Epithelial cell of esophagus (primary cell): ENCODE measurements at regions not wholly inside any gene's neighbourhood (a gene's known extent, or its start where the extent isn't known, plus 50 kb on each side); places are given as distances from the start of the nearest gene placed in this dataset.

ENCODE experiments used
- DNase-seq: peaks from one replicate; pipeline ENCODE4 v3.0.0; 2010; ENCODE audit warnings: low read depth
- H3K4me3 ChIP-seq: 2 replicates; pipeline ENCODE4 v1.5.1; 2011; ENCODE audit warnings: mild to moderate bottlenecking, low read length, control low read depth
- CTCF ChIP-seq: IDR thresholded peaks from 2 replicates; pipeline ENCODE4 v1.5.1; 2011; ENCODE audit warnings: low read depth, mild to moderate bottlenecking, low read length, control low read depth, inconsistent platforms; ENCODE audit not compliant: insufficient read depth; ENCODE audit errors: missing control alignments

- no peak for DNase-seq
- no peak for TF ChIP-seq CTCF
Measured at GRCh38 chr5:62256161-62257019, 49.6 kb upstream of the KIF2A start.

More at GRCh38 chr5:62256161-62257019, 49.6 kb upstream of the KIF2A start:
- H3K4me3 ChIP-seq = no peak overlapping the region
